ENCODE measurements at regions not wholly inside any gene's neighbourhood (a gene's known extent, or its start where the extent isn't known, plus 50 kb on each side); places are given as distances from the start of the nearest gene placed in this dataset.
"Not testable (repeated sequence)": the region's sequence is repeated elsewhere in the genome, so short reads cannot be mapped to it uniquely, and the experiment has no call there.

DNA sequence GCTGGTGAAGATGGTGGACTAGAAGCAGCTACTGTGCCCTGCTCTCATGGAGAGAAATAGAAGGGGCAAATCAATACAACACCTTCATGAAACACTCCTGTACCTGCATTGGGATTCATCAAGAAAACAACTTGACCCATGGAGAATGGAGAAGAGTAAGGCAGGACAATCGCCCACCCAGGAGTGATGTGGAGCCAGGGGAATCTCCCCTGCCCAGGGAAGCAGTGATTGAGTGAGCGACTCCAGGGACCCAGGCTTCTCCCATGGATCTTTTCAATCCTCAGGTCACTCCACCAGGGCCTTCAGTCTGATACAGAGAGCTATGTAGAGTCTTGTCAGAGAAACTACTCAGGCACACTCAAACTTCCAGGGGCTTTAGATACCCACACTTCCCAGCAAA, 161.9 kb upstream of the DYRK2 start (continued):
- TF ChIP-seq CBFB (IDR thresholded peaks at IDR 0.05; ENCODE audit: low read depth), result no peak
- TF ChIP-seq CHD4 (IDR thresholded peaks at IDR 0.05), result no peak
- no peak for TF ChIP-seq ZNF384 (IDR thresholded peaks at IDR 0.05; ENCODE audit: borderline replicate concordance, low read depth, low read length)
- TF ChIP-seq ZNF274 (IDR thresholded peaks at IDR 0.05; ENCODE audit: insufficient read depth, insufficient read length), result no peak
- no peak for TF ChIP-seq RBBP5 (conservative IDR thresholded peaks at IDR 0.05)
- TF ChIP-seq TAF1 (IDR thresholded peaks at IDR 0.05; ENCODE audit: borderline replicate concordance, low read depth, low read length), result no peak
- TF ChIP-seq TBL1XR1 (IDR thresholded peaks at IDR 0.05; ENCODE audit: low read depth, low read length), result no peak
- no peak for TF ChIP-seq IKZF2 (IDR thresholded peaks at IDR 0.05)

DNA sequence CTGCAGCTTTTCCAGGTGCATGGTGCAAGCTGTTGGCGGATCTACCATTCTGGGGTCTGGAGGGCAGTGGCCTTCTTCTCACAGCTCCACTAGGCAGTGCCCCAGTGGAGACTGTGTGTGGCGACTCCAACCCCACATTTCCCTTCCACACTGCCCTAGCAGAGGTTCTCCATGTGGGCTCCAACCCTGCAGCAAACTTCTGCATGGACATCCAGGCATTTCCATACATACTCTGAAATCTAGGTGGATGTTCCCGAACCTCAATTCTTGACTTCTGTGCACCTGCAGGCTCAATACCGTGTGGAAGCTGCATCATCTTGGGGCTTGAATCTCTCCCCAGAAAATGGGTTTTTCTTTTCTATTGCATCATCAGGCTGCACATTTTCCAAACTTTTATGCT, 160.2 kb upstream of the DYRK2 start:
- DNase-seq (ENCODE audit: low read depth, low spot score); POLR2A ChIA-PET; BruUV-seq (replicated peaks); H3K79me2 ChIP-seq (ENCODE audit: control insufficient read depth, insufficient read depth, low read length); CTCF ChIA-PET; in situ Hi-C loops (cut with MboI); H4K20me1 ChIP-seq (ENCODE audit: control insufficient read depth, insufficient read depth); H3K4me3 ChIP-seq; intact Hi-C loops (cut with micrococcal nuclease; ENCODE audit: unreplicated experiment); ATAC-seq; H3K27me3 ChIP-seq (replicated peaks in 1 of 2; ENCODE audit: control insufficient read depth in 2 of 2, insufficient read depth in 2 of 2, low read length in 1 of 2); FAIRE-seq; H3K27ac ChIP-seq (ENCODE audit: control insufficient read depth, insufficient read depth); H3K36me3 ChIP-seq (ENCODE audit: control insufficient read depth in 2 of 2, insufficient read depth in 2 of 2, low read length in 1 of 2); RAD21 ChIA-PET (ENCODE audit: unreplicated experiment); H3K4me2 ChIP-seq (ENCODE audit: control insufficient read depth, insufficient read depth); H2AFZ ChIP-seq (ENCODE audit: control insufficient read depth, low read depth, low read length); H3K9ac ChIP-seq (ENCODE audit: control insufficient read depth, insufficient read depth, low read length): not testable (repeated sequence)
- peak; percentile 79; the same call in 1 of the 2 replicates for TF ChIP-seq CBX5 (IDR thresholded peaks at IDR 0.05; ENCODE audit: low read depth)
- 66% methylated on average over 4 of the region's 4 CpGs for WGBS (ENCODE audit: insufficient coverage, insufficient replicate concordance, low lambda C conversion rate, missing lambda C conversion rate)
- H3K9me3 ChIP-seq (replicated peaks; ENCODE audit: control insufficient read depth, insufficient read depth, low read length), result peaks cover 14% of the 10 kb centered on the region
- SMC1A ChIA-PET (ENCODE audit: uncharacterized antibody, unreplicated experiment), result interaction anchor here (0.8 kb wide), 1 partner anchor 29 kb away, joined by 3 read pairs; no protein-coding TSS in a partner anchor
- H3K4me1 ChIP-seq (ENCODE audit: control insufficient read depth, insufficient read depth, low read length), result peaks cover 21% of the 10 kb centered on the region

DNA sequence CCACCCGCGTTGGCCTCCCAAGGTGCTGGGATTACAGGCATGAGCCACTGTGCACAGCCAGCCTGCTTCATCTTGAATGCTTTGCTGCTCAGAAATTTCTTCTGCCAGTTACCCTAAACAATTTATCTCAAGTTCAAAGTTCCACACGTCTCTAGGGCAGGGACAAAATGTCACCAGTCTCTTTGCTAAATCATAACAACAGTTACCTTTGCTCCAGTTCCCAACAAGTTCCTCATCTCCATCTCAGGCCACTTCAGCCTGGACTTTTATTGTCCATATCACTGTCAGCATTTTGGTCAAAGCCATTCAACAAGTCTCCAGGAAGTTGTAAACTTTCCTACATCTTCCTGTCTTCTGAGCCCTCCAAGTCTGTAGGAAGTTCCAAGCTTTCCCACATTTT, 159.5 kb upstream of the DYRK2 start:
- ChIA-PET POLR2A (no interaction called here), SMC1A (ENCODE audit: uncharacterized antibody, unreplicated experiment) (no interaction called here), RAD21 (ENCODE audit: unreplicated experiment) (no interaction called here), CTCF (no interaction called here)
- BruUV-seq (replicated peaks), result no TSS peak
- no peaks in the 10 kb centered on the region for H3K36me3 ChIP-seq (ENCODE audit: control insufficient read depth in 2 of 2, insufficient read depth in 2 of 2, low read length in 1 of 2)
- TF ChIP-seq SPI1 (IDR thresholded peaks at IDR 0.05; ENCODE audit: borderline replicate concordance, insufficient read depth, low read depth, low read length), result no peak
- TF ChIP-seq ZNF384 (IDR thresholded peaks at IDR 0.05; ENCODE audit: borderline replicate concordance, low read depth, low read length), result no peak
- no peak for TF ChIP-seq JUND (IDR thresholded peaks at IDR 0.05; ENCODE audit: low read depth, low read length)
- no peak overlapping the region for H3K27ac ChIP-seq (ENCODE audit: control insufficient read depth, insufficient read depth)
- ATAC-seq (no peak), DNase-seq (ENCODE audit: low read depth, low spot score) (no peak), FAIRE-seq (no peak)
- H3K4me3 ChIP-seq, result no peak overlapping the region
- no peaks in the 10 kb centered on the region for H3K27me3 ChIP-seq (replicated peaks in 1 of 2; ENCODE audit: control insufficient read depth in 2 of 2, insufficient read depth in 2 of 2, low read length in 1 of 2)
- H3K4me1 ChIP-seq (ENCODE audit: control insufficient read depth, insufficient read depth, low read length), result peaks cover 14% of the 10 kb centered on the region
- in situ Hi-C loops (cut with MboI), result no loop called here
- 79% methylated on average over 3 of the region's 3 CpGs for WGBS (ENCODE audit: insufficient coverage, insufficient replicate concordance, low lambda C conversion rate, missing lambda C conversion rate)
- H2AFZ ChIP-seq (ENCODE audit: control insufficient read depth, low read depth, low read length), result no peak overlapping the region
- H3K4me2 ChIP-seq (ENCODE audit: control insufficient read depth, insufficient read depth), result no peak overlapping the region
- H3K9me3 ChIP-seq (replicated peaks; ENCODE audit: control insufficient read depth, insufficient read depth, low read length), result peaks cover 14% of the 10 kb centered on the region
- no peaks in the 10 kb centered on the region for H4K20me1 ChIP-seq (ENCODE audit: control insufficient read depth, insufficient read depth)
- H3K9ac ChIP-seq (ENCODE audit: control insufficient read depth, insufficient read depth, low read length), result no peak overlapping the region
- H3K79me2 ChIP-seq (ENCODE audit: control insufficient read depth, insufficient read depth, low read length), result no peaks in the 10 kb centered on the region
- intact Hi-C loops (cut with micrococcal nuclease; ENCODE audit: unreplicated experiment), result no loop called here

All from GM12878 (cell line).